ENCODE measurements at regions not wholly inside any gene's neighbourhood (a gene's known extent, or its start where the extent isn't known, plus 50 kb on each side); places are given as distances from the start of the nearest gene placed in this dataset.

GRCh38 chr2:67540962-67541361, 143.8 kb downstream of the ETAA1 start:
- BruUV-seq (replicated peaks), result no TSS peak
- TF ChIP-seq CTCF (IDR thresholded peaks at IDR 0.05; ENCODE audit: extremely low read depth in 1 of 2, insufficient read depth in 1 of 2, low read depth in 1 of 2, low read length in 2 of 2) (no peak), EZH2 (IDR thresholded peaks at IDR 0.05; ENCODE audit: borderline replicate concordance, low read depth, low read length, severe bottlenecking) (no peak), GATA2 (IDR thresholded peaks at IDR 0.05; ENCODE audit: insufficient read depth, insufficient read length, low read depth, low read length) (no peak), MAX (IDR thresholded peaks at IDR 0.05; ENCODE audit: insufficient read depth, insufficient read length) (no peak), POLR2A (IDR thresholded peaks at IDR 0.05; ENCODE audit: low read depth, low read length) (no peak), MYC (IDR thresholded peaks at IDR 0.05; ENCODE audit: low read depth, low read length) (no peak), JUN (IDR thresholded peaks at IDR 0.05; ENCODE audit: borderline replicate concordance, insufficient read depth, insufficient read length, low read depth) (no peak), FOS (IDR thresholded peaks at IDR 0.05; ENCODE audit: borderline replicate concordance, insufficient read depth, low read length) (no peak), POLR2AphosphoS5 (IDR thresholded peaks at IDR 0.05; ENCODE audit: insufficient read depth, low read depth, low read length) (no peak)

More at GRCh38 chr2:67540962-67541361, 143.8 kb downstream of the ETAA1 start:
- no peak for FAIRE-seq
- intact Hi-C loops (cut with micrococcal nuclease) (no loop called here), dilution Hi-C loops (cut with MboI; ENCODE audit: extremely low pct_ligation_motif_present, low sequenced_read_pairs) (no loop called here)
- H4K20me1 ChIP-seq (replicated peaks; ENCODE audit: control insufficient read depth, extremely low read depth, insufficient read depth, low read length), result no peaks in the 10 kb centered on the region
- ChIA-PET CTCF (no interaction called here), POLR2A (no interaction called here)
- H3K9me3 ChIP-seq (replicated peaks; ENCODE audit: control insufficient read depth, insufficient read depth, low read length), result no peaks in the 10 kb centered on the region
- H3K4me2 ChIP-seq (ENCODE audit: insufficient read depth, low read length), result no peak overlapping the region
- no peaks in the 10 kb centered on the region for H3K27me3 ChIP-seq (ENCODE audit: control insufficient read depth in 2 of 2, insufficient read depth in 2 of 2, low read length in 2 of 2)
- DNase-seq (ENCODE audit: low read depth, low spot score), result no peak
- H3K79me2 ChIP-seq (ENCODE audit: control insufficient read depth, insufficient read depth, low read length), result no peaks in the 10 kb centered on the region
- H3K9me1 ChIP-seq (replicated peaks; ENCODE audit: control insufficient read depth, extremely low read depth, insufficient read depth, low read length), result no peaks in the 10 kb centered on the region
- H3K9ac ChIP-seq (replicated peaks; ENCODE audit: extremely low read depth, insufficient read depth, low read length), result no peak overlapping the region
- H3K36me3 ChIP-seq (ENCODE audit: control insufficient read depth in 2 of 2, extremely low read depth in 1 of 2, insufficient read depth in 2 of 2, low read length in 2 of 2), result no peaks in the 10 kb centered on the region
- H3K4me3 ChIP-seq (replicated peaks in 1 of 3; ENCODE audit: insufficient read depth in 1 of 3, low read depth in 1 of 3, low read length in 3 of 3), result no peak overlapping the region
- no peak overlapping the region for H2AFZ ChIP-seq (ENCODE audit: low read depth, low read length)
- H3K27ac ChIP-seq (ENCODE audit: insufficient read depth, low read depth, low read length), result no peak overlapping the region
- H3K4me1 ChIP-seq (ENCODE audit: control insufficient read depth, extremely low read depth, insufficient read depth, low read length), result no peaks in the 10 kb centered on the region
